M059J (cell line): ENCODE measurements at regions not wholly inside any gene's neighbourhood (a gene's known extent, or its start where the extent isn't known, plus 50 kb on each side); places are given as distances from the start of the nearest gene placed in this dataset.
A peak's percentile ranks its signal among the peaks of the same experiment; 100 is the strongest.

Experiments used
- DNase-seq: peaks from one replicate; pipeline ENCODE4 v3.0.0-alpha.2; 2012; ENCODE audit warnings: low read depth

DNA sequence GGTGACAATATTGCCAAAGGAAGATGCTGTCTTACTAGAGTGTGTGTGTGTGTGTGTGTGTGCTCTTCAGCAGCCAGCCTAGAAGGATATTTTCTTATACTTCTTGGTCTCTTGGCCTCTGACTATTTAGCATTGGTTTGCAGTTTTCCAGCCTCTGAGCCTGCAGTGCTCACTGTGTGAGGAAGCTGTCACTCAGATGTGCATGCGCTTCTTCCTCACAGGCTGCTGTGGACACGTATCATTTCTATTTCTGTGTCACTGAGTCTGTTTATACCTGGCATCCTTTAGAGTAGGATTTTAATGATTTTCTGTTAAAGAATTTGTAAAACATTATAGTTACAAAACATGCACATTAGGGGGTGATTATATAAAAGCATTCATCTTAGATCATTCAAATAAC is 83.3 kb downstream of the ALDH8A1 start:
- no peak for DNase-seq

DNA sequence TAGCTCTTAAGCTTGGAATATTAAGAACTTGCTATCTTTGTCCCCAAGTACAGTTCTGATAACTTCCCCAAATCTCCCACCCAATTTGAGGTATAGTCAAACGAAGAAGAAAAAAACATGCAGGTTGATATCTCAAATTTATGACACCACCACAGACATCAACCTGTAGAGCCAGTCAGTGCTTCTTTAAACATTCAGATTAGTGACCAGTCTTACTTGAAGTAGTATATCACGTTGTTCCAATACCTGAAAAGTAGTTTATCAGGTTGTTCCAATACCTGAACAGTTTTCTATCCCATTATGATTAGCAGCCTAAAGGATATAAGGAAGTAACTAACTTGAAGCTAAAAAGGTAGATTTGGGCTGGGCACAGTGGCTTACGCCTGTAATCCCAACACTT is 85.3 kb downstream of the ALDH8A1 start:
- DNase-seq, result no peak

DNA sequence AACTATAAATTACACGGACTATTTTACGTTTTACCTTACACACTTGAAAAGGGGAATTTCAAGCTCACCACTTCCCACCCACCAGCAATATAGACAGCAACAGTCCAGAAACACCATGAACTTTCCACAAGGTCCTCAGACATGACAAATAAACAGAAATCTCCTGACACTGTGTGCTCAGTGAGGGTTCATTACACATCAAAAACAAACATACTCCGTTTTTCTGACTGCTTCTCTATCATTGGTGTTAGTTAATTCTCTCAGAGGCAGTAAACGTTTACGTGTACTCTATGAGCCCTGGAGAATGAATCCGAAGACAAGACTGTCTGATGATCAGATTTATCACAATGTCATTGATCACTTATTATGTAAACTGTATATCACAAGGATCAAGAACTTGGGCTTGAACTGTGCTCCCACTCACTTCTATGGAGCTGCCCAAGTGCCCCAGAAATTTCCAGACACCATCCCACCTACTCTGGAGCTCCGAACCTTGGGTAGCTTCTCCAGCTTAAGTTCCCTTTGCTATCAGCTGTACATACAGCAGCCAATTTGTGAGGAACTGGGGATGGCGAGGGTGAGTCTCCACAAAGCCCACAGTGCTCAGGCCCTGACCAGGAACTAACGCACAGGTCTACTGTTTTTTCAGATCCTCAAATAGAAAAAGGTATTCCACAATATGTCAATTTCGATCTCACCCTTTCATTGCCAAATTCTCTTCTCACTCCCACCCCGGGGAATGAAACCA is 86.0 kb downstream of the ALDH8A1 start:
- no peak for DNase-seq

DNA sequence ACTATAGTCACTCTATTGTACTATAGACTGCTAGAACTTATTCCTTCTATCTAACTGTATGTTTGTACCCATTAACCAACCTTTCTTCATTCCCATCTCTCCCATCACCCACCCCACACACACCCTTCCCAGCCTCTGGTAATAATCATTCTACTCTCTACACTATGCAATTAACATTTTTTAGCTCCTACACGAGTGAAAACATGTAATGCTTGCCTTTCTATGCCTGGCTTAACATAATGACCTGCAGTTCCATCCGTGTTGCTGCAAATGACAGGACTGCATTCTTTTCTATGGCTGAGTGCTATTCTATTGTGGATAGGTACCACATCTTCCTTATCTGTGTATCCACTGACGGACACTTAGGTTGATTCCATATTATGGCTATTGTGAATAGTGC is 95.5 kb downstream of the ALDH8A1 start:
- no peak for DNase-seq

DNA sequence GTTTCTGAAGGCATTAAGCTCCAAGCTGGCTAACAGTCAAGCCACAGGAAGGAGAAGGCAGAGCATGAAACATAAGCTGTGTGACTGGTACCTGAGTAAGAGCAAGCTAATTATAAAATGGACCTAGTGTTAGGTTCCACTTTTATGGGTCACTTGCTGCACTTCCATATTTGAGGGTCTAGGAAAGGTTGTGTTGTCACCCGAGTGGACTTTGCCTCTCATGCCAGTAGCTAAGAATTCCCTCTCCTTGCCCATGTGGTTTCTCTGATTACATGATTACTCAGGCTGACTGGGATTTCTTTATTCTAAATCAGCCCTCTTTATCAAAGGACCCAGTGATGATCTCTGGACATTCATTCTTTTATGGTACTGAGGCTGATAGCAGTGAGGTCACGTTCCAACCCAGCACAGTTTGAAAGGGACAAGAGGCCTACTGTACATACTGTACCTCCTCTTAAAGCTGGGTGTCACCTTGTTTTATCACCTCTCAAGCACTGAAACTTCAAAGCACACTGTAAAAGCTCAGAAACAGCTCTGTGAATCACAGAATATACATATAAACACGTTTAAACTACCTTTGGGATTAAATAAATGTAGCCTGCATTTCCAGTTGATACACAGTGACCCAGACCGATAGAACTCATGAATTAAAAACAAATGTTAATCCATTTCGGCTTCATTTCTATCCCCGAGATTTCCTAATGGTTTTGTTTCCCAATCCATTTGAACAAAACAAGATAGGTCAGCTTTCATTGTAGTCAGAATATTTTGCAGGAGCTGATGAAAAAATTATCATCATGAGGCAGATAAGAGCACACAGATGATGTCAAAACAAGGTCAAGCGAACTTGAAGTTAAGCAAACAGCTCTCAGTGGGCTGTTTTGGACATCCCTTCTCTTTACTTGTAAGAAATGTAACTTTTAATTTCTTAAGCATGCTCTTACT is 96.5 kb downstream of the ALDH8A1 start:
- peak; percentile 96 for DNase-seq

DNA sequence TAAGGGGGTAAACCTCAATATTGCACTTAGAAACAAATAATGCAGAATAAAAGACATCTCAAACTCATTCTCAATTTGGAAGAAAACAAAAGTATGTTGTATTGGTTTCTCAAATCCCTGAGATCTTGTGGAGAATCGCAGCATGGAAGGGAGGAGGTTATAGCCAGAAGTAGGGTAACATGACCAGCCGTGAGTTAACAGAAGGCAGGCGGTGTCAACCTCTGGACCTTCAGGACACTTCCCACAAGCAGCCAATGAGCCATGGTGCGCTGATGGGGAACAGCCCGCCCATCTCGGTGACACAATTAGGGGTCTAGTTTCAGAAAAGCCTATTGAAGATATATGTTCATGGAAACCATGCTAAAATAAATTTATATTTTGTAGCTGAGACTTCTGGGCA is 98.4 kb downstream of the ALDH8A1 start:
- no peak for DNase-seq

DNA sequence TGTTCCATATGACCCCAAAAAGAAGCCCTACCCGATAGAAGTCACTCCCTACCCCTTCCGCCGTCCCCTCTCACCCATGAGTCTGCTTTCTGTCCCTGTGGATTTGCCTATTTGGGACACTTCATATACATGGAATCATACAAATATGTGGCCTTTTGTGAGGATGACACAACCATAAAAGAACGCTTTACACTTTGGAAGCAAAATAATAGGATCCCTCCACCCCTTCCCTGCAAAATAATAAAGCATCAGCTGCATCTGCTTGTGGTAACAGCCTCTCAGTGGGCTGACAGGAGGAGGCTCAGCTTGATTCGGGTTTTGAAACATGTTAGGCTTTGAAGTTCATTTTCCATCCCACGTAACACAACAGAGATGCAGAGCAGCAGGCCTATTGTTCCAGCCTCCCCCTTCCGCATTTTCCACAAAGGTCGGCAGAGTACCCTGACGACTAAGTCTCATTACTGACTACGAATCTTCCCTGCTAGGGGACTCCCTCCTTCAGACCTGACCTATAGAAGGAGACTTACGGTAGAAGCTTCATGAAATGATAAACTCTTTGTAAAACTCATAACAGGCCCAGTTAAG is 99.1 kb downstream of the ALDH8A1 start:
- DNase-seq, result peak; percentile 61

DNA sequence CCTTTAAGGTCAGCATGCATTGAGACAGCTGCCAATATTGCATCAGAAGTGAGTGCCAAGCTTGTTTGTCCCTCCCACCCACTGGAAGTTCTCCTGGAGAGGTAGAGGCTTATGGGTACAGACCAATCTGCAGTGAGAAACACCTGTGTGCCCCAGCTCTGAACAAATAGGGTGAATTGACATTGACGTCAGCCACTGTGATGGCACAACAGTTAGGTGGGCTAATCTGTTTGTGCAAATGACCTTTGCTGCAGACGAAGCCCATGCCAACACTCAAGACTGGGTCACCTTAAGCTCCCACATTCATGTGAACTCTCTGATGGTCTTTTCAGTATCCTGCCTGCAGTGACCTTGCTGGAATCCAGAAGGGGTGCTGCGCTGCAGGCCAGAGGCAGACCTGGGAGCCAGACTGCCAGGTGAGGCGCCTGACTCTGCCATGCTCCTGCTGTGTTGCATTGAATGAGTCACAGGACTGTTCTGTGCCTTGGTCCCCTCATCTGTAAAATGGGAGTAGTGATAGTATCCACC is 99.9 kb downstream of the ALDH8A1 start:
- no peak for DNase-seq

DNA sequence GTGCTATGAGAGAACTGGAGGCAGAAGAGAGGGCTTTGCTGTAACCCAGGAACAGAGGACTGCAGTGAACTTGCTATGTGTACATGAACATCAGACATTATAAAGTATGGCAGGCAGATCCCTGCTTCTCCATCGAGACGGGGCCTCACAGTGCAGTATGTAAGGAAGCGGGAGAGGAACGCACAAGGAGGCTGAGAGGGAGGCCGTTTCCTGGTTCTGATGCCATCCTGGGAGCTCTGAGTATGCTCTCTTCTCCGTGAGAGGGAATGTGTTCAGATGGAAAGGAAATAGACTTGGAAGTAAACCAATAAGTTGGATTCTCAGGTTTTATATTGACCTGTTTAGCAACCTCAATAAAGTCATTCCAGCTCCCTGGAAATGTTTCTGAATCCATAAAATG is 101.8 kb downstream of the ALDH8A1 start:
- DNase-seq, result no peak

DNA sequence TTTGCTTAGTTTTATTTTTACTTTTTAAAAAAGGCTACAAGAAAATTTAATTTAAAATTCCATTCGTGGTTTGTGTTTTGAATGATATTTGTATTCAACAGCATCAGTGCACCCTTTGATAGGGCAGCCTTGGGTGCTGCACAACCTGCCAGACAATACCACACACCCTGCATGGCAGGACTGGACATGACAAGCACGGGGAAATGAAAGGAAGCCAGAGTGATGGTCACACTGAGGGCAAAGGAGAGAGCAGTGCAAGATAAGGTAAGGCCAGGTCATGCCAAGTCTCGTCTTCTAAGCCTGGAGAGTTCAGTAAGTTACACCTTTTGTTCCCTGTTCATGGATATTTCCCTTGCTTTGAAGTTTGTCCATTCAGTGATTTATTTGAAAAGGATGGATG is 103.0 kb downstream of the ALDH8A1 start:
- DNase-seq, result no peak

DNA sequence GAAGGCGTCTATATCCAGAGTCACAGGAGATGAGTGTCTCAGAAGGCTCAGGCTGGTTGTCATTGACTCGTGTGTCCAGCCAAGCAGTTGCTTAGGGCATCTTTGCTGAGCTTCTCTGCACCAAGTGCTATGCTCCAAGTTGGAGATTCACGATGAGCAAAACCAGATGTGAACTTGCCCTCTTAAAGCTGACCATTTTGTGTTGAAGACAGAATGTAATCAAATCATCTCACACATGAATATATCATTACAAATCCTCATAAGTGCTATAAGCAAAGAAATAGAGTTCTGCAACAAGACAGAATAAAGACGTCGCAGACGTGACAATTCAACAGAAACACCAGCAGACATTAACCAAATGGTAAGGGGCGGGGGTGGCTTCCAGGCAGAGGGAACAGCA is 103.9 kb downstream of the ALDH8A1 start:
- DNase-seq, result no peak

DNA sequence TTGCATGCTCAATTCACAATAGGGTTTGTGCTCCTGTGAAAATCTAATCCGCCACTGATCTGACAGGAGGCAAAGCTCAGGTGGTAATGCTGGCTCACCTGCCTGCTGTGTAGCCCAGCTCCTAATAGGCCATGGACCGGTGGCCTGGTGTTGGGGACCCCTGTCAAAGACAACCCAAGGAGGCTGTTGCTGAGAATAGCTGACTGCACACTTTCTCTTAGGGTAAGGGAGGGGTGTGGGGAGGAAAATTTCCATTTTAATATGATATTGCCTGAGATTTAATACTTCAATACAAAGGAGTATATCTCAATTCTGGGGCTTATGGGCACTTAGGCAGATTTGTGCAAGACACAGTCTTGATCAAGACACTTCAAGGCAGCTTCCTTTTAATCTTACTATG is 105.8 kb downstream of the ALDH8A1 start:
- no peak for DNase-seq

DNA sequence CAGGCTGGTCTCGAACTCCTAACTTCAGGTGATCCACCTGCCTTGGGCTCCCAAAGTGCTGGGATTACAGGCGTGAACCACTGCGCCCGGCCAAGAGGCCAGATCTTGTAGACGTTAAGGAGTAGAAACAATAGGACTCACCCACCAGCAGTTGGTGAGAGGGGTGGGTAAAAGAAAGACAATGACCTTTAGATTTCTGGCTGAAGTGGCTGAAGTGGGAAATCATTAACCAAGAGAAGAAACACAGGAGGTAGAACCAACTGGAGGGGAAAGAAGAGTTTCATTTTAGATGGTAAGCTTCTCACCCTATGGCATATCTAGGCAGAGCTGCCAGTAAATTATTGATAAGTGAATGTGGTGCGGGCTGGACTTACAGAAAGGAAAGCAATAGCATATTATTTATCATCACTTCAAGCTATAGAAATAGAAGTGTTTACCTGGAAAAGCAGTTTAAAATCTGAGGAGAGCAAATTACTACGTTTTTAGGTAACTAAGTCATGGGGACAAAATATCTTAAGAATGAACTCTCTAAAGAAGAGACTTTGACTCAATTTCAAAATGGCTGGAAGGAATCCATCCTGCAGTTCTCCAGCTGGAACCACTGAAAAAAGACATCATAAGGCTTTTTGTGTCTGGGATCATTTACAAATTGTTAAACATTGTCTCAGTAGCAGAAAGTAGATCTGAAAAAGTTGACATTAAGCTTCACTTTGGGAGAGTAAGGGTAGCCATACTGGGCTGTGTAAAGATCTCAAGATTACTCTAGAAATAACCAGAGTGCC is 109.6 kb downstream of the ALDH8A1 start:
- DNase-seq, result no peak

DNA sequence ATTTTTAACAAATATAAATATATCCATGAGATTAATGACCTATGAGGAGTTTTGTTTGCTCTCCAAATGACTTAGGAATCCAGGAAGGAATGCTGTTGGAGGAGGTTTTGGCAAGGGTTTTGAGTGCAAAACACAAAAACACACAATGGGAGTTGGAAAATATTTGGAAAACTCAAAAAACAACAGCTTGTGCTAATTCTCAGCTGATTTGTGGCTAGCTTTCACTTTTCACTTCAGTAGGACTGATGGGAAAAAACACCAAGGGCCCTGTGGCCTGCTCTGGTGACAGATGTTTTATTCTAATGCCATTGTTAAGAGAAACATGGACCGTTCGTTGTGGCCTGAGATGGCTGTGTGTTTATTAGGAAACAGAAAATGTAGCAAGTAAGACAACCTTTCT is 113.9 kb downstream of the ALDH8A1 start:
- no peak for DNase-seq

DNA sequence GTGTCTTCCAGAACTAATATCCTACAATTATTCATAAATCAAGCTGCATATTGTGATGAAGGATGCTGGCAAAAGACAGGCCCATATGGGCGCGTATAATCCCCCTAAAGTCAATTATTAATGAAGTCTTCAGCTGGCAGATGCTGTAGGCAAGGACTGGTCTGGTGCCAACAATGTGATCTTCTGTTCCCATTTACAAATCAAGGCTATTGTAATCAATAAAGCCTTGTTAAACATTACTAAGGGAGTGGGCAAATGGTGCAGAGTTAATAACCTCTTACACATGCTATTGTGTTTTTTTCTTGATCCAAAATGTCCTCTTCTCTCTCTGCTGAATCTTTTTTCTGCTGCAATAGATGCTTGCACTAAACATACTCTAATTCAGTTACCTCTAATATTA is 119.0 kb downstream of the ALDH8A1 start:
- no peak for DNase-seq

DNA sequence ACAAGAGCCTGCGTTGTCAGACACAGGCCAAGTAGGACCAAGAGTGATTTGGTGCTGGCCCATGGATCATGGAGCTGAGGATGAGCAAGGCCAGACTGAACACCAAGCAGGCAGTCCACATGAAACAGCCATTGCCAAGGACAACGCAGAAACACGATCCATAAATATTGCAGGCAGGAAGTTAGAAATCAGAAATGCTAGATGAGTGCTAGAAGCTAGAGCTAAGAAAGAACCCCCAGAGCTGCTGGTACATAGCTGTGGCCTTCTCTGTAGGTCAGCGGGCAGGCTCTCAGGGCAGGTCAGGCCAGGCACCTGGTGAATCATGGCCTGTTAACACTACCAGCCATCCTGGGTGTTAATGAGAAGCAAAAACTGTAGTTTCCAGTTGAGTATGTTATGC is 119.7 kb downstream of the ALDH8A1 start:
- DNase-seq, result peak; percentile 12

DNA sequence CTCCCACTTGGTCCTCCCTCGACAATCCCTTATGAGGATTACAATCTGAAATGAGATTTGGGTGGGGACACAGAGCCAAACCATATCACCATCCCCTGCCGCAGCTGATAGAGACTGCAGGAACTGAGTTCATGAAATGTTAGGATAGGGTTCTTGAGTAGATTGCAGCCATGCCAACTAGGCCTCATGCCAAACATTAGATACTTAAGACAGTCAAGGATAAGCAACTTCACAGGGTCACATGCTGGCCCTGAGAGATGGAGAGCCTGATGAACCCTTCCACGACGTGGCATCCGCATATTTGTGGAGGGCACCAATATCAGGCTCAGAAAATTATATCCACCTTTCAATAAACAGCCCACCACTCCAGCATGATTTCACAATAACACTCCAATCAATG is 121.3 kb downstream of the ALDH8A1 start:
- no peak for DNase-seq

DNA sequence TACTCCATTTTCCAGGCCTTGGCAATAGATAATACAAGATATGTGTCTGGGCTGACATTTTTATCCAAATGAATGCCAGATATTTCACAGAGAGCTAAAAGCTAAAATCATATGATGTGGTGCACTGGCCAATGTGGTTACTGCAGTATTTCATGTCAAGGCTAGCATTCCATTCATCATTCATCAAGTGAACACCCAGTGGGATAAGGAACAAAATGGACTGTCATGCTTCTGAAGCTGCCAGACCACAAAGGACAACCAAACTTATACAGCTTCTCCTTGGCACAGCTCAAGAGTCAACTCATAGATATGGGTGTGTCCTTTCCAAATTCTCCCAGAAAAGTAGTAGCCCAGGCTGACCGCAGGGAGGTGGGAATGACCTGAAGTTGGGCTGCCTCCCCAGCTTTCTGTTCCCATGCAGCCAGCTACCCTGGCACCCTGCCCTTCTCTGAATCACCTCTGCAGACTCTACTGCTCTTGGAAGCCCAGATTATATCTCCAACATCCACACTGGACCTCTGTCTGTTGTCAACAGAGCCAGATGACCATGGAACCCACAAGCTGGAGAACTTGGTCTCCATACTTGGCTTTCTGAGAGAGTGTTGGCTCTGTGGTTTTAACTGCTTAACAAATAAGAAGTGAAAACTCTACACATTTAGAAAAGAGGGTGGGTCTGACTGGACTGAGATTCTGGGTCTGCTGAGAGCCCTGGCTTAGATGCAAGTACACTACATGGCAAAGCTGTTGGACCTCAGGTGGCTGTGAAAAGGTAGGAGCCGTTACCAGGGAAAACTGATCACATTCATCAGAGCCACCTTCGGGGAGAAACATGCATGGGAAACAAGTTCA is 122.8 kb downstream of the ALDH8A1 start:
- DNase-seq, result peak; percentile 98

DNA sequence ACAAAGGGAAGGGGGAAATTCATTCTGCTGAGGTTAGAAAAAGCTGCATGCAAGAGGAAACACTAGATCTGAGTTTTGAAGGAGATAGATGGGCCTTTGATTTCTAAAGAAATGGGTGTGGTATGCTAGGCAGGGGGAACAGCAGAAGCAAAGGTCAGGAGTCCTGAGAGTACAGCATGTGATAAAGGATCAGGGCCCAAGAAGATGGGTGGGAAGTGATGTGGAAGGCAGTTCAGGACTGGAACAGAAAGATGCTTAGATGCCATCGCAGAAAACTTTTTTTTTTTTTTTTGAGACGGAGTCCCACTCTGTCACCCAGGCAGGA is 126.2 kb downstream of the ALDH8A1 start:
- DNase-seq, result no peak

DNA sequence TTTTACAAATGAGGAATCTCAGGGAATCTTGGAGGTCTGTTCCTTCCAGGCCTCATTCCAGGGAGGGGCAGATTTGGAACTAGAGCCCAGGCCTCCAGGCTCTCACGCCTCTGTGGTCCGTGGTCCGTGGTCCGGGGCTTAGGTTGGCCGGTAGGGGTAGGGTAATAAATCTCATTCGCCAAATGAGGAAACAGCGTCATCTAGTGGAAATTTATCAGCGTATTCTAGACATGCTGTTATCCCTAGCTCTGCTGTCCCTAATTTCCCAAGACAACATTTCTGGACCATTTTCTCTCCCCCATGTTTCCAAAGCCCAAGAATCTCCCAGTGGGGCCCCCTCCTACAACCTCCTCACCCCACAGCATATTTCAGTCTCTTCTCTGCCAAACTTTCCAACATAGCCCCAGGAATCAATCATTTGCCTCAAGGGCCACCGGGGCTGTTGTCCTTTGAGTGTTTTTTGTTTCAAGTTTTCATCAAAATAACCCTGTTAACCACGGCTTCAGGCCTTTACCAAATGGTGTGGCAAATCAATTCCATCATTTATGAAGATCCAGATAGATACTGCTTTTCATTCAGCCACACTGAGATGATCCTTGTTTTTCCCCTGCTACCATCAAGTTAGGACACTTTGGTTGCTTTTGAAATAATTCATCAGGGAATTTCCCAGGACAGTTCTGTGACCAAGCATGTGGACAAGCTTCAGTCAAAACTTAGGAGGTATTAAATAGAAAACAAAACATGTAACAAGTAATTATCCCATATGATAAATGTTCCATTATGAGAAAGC is 126.8 kb downstream of the ALDH8A1 start:
- peak; percentile 84 for DNase-seq
